Ovary (tissue), 7 donors: ENCODE measurements at regions not wholly inside any gene's neighbourhood (a gene's known extent, or its start where the extent isn't known, plus 50 kb on each side); places are given as distances from the start of the nearest gene placed in this dataset.

Experiments
- DNase-seq, 5 donors: peaks; one replicate each; pipeline ENCODE4 v3.0.0-alpha.2; 2019 to 2020
- H3K27ac ChIP-seq, 2 donors: fragments of 200-600 bp; one replicate each; pipeline versions ENCODE4 v1.5.1 to v1.8.0; 2019 to 2022
- H3K27me3 ChIP-seq: fragments of 200-600 bp; one replicate; pipeline ENCODE4 v1.8.0; 2022
- H3K36me3 ChIP-seq: fragments of 200-600 bp; sonication (generic); one replicate; pipeline ENCODE4 v1.5.1; 2019
- H3K4me1 ChIP-seq: one replicate; pipeline ENCODE4 v1.8.1; 2013; ENCODE audit warnings: mild to moderate bottlenecking, moderate library complexity; ENCODE audit not compliant: insufficient read depth
- H3K4me3 ChIP-seq: fragments of 200-600 bp; sonication (generic); one replicate; pipeline ENCODE4 v1.5.1; 2017
- H3K9me3 ChIP-seq, 2 donors: fragments of 200-600 bp in 1 of 2; sonication (generic) in 1 of 2; one replicate each; pipeline versions ENCODE4 v1.5.1 to v1.8.1; 2013 to 2019; ENCODE audit warnings: mild to moderate bottlenecking in 1 of 2, moderate library complexity in 1 of 2
- EP300 ChIP-seq: sonication (generic); formaldehyde crosslinking; IDR thresholded peaks from one replicate; pipeline ENCODE4 v1.6.1; 2017; ENCODE audit warnings: antibody characterized with exemption
- POLR2A ChIP-seq: fragments of 450-650 bp; IDR thresholded peaks from one replicate; pipeline ENCODE4 v1.6.1; 2017; ENCODE audit warnings: antibody characterized with exemption, mild to moderate bottlenecking, moderate library complexity
- WGBS, 3 donors: extraction: QIAGEN DNeasy Blood & Tissue Kit in 1 of 3; methylation state at CpG; one replicate each; pipeline versions ENCODE4 v1.1.5 to v1.1.7; 2013 to 2017; 5-methylcytosine and 5-hydroxymethylcytosine counted together
- intact Hi-C, 4 donors: fragments of 100-400 bp; cut with DNase I; formaldehyde crosslinking; loops; one replicate each; pipeline versions ENCODE4 v1.11.0 to v1.15.1; 2022 to 2023
- TF ChIP-seq, protein P1 (sequence below), 3 donors: fragments of 450-650 bp in 2 of 3; fragments of 200-600 bp in 1 of 3; IDR thresholded peaks; one replicate each; pipeline versions ENCODE4 v1.5.1 to v1.8.0; 2016 to 2022; ENCODE audit warnings: antibody characterized with exemption in 3 of 3, mild to moderate bottlenecking in 1 of 3
- donor health status: DM: no; HTN: no; CAD: no; lungs with moderate emphysema.
- donor health status: DM: no; HTN: no; CAD: no.
- donor health status: Bipolar disorder and iron deficiency.
- donor health status: DM: no; HTN: no; CAD: no.
- donor health status: DM: yes; HTN: yes; CAD: no.

DNA sequence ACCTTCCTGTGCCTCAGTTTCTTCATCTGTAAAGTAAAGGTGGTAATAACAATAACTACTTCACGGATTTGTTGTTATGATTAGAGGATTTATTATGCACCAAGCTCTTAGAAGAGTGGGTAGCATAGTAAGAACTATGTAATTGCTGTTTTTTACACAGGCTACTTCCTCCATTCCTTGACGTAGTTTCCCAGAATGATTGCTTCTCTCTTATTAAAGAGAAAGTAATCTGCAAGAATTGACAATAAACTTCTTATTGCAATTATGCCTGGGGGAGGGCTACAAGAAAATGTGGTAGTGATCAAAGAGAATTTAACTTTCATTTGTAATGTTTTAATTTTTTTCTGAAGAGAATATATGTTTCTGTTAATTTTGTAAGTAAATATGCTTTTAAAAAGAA lies 238.7 kb downstream of the GASK1B start:
- Histone ChIP-seq H3K27ac (no peak overlapping the region), H3K4me1 (no peaks in the 10 kb centered on the region), H3K9me3 (no peaks in the 10 kb centered on the region), H3K27me3 (no peaks in the 10 kb centered on the region), H3K36me3 (no peaks in the 10 kb centered on the region), H3K4me3 (no peak overlapping the region)
- DNase-seq: no peak
- intact Hi-C loops: no loop called here
- WGBS, 3 donors: 7 to 25% (median 12%) methylated on average over 2 of the region's 2 CpGs
- TF ChIP-seq POLR2A: no peak
- no peak for TF ChIP-seq EP300
- TF ChIP-seq, protein P1, sequence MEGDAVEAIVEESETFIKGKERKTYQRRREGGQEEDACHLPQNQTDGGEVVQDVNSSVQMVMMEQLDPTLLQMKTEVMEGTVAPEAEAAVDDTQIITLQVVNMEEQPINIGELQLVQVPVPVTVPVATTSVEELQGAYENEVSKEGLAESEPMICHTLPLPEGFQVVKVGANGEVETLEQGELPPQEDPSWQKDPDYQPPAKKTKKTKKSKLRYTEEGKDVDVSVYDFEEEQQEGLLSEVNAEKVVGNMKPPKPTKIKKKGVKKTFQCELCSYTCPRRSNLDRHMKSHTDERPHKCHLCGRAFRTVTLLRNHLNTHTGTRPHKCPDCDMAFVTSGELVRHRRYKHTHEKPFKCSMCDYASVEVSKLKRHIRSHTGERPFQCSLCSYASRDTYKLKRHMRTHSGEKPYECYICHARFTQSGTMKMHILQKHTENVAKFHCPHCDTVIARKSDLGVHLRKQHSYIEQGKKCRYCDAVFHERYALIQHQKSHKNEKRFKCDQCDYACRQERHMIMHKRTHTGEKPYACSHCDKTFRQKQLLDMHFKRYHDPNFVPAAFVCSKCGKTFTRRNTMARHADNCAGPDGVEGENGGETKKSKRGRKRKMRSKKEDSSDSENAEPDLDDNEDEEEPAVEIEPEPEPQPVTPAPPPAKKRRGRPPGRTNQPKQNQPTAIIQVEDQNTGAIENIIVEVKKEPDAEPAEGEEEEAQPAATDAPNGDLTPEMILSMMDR (IDR thresholded peaks at IDR 0.05): no peak

DNA sequence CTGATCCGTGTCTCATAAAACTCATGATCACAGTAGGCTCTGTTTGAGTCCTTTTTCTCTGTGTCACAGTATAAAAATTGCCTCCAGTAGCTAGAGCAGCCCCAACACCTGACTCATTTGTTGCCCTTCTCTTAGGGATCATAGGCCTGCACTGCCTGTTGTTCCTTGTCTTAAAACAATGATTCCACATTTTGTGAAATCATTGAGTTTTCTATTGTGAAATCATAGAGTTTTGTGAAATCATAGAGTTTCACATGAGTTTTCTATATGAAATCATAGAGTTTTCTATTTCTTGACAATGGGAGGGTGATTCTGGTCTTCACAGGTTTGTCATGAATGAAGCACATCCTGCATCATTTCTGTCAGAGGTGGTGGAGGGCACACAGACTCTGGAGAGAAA lies 239.9 kb downstream of the GASK1B start:
- Histone ChIP-seq H3K36me3 (no peaks in the 10 kb centered on the region), H3K4me1 (no peaks in the 10 kb centered on the region), H3K9me3 (no peaks in the 10 kb centered on the region), H3K27me3 (no peaks in the 10 kb centered on the region), H3K27ac (no peak overlapping the region), H3K4me3 (no peak overlapping the region)
- WGBS, 3 donors: 90 to 93% (median 91%) methylated on average over 1 of the region's 1 CpG
- TF ChIP-seq POLR2A (no peak), EP300 (no peak)
- TF ChIP-seq, protein P1 (IDR thresholded peaks at IDR 0.05): no peak
- intact Hi-C loops: no loop called here
- DNase-seq: no peak

DNA sequence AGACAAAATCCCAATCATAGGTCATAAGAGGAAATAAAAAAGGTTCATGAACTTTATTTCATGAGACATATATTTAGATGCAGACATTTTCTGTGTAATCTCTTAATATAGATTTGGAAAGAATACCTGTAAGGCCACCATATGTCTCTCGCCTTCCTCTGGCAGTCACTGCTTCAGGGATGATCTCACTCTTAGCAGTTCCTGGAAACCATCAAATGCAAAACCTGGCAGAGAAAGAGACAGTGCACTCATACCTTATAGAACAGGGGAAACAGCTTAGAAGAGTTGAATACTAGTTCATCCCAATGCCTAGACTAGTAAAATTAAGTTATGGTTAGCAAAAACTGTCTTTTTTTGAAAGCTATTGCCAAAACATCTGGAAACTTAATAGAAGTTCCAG lies 243.3 kb downstream of the GASK1B start:
- H3K36me3 ChIP-seq: no peaks in the 10 kb centered on the region
- H3K9me3 ChIP-seq: no peaks in the 10 kb centered on the region
- no peaks in the 10 kb centered on the region for H3K4me1 ChIP-seq
- H3K27me3 ChIP-seq: no peaks in the 10 kb centered on the region
- TF ChIP-seq POLR2A (no peak), EP300 (no peak)
- TF ChIP-seq, protein P1 (IDR thresholded peaks at IDR 0.05): no peak
- H3K27ac ChIP-seq: no peak overlapping the region
- 75 to 86% (median 82%) methylated on average over 1 of the region's 1 CpG for WGBS, 3 donors
- H3K4me3 ChIP-seq: no peak overlapping the region
- intact Hi-C loops: no loop called here
- DNase-seq: no peak

DNA sequence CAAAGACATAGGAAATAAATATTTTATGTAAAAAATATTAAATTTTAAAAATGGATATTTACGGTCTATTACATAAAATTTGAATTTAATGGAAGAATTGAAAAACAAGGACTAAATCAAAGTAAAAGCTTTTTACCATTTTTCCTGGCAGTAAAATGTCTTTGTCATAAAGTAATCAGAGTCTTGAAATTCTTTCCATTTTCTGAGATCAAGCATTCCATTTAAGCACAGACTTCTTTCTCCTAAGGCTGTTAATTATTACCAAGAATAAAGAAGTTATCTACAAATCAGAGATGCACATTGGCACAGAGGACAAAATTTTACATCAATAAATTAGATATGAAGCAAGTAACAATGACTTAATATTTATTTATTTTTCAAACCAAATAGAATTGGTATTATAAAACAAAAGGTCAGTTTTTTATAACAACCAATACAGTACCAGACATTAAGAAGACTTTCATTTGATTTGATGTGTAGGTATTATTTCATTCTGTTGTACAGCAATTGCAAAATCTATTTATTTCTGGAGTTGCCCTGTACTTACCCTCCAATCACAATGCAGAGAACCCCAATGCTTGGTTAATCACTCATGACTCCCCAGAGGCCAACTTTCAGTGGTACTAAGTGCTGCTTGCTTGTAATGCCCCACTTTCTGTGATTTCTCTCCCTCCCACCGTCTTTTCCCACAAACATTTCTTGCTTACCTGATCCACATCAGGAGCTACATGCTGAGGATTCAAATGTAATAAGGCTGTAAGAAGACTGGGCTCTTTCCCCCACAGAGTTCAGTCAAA lies 254.6 kb downstream of the GASK1B start:
- Histone ChIP-seq H3K9me3 (no peaks in the 10 kb centered on the region), H3K27ac (no peak overlapping the region), H3K36me3 (no peaks in the 10 kb centered on the region), H3K4me1 (no peaks in the 10 kb centered on the region), H3K27me3 (no peaks in the 10 kb centered on the region), H3K4me3 (no peak overlapping the region)
- DNase-seq: no peak
- WGBS, 3 donors: 51 to 62% (median 59%) methylated on average over 2 of the region's 2 CpGs
- no peak for TF ChIP-seq EP300
- intact Hi-C loops: no loop called here

DNA sequence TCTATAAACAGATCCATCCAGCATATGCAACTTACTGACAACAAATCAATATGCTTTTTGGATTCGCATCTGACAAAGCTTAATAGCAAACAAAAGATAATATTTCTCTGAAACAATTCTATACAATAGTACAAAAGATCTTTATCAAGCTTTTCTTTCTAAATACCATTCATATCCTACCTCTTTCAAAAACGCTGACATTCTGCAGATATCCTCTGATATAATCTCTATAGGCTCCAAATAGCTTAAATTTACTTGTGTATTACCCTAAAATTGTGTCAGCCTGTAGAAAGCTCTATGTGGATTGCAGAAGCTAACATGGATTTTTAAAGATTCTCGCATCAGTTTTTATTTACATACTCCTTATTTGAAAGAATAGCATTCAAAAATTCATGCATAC lies 260.6 kb downstream of the GASK1B start:
- WGBS, 3 donors: 82 to 86% (median 83%) methylated on average over 3 of the region's 3 CpGs
- no peak overlapping the region for H3K27ac ChIP-seq
- DNase-seq: no peak
- H3K4me1 ChIP-seq: no peaks in the 10 kb centered on the region
- no peaks in the 10 kb centered on the region for H3K36me3 ChIP-seq
- TF ChIP-seq EP300: no peak
- TF ChIP-seq, protein P1 (IDR thresholded peaks at IDR 0.05): no peak
- no peak for TF ChIP-seq POLR2A
- no peaks in the 10 kb centered on the region for H3K9me3 ChIP-seq
- intact Hi-C loops: no loop called here
- no peak overlapping the region for H3K4me3 ChIP-seq
- H3K27me3 ChIP-seq: no peaks in the 10 kb centered on the region
